LNCAP (cell line): ENCODE measurements at regions not wholly inside any gene's neighbourhood (a gene's known extent, or its start where the extent isn't known, plus 50 kb on each side); places are given as distances from the start of the nearest gene placed in this dataset.

Experiments used
- CTCF ChIP-seq: fragments of 450-650 bp; IDR thresholded peaks from 2 replicates; pipeline ENCODE4 v1.5.1; 2017; ENCODE audit warnings: mild to moderate bottlenecking

GRCh38 chr3:57001356-57001755 is 59.1 kb upstream of the SPATA12 start:
- TF ChIP-seq CTCF, result no peak

GRCh38 chr3:57000012-57000411 is 60.5 kb upstream of the SPATA12 start:
- TF ChIP-seq CTCF, result no peak

GRCh38 chr3:56999547-56999946 is 60.9 kb upstream of the SPATA12 start:
- TF ChIP-seq CTCF, result no peak

GRCh38 chr3:56998076-56998529 is 62.4 kb upstream of the SPATA12 start:
- TF ChIP-seq CTCF, result no peak

- no peak for TF ChIP-seq CTCF
Observed at GRCh38 chr3:56997675-56998074, 62.8 kb upstream of the SPATA12 start.

GRCh38 chr3:56997041-56997440 is 63.4 kb upstream of the SPATA12 start:
- TF ChIP-seq CTCF, result no peak

GRCh38 chr3:56994391-56994790 is 66.1 kb upstream of the SPATA12 start:
- TF ChIP-seq CTCF, result no peak

GRCh38 chr3:56990641-56991015 is 69.8 kb upstream of the SPATA12 start:
- no peak for TF ChIP-seq CTCF
